GM18909 (cell line): ENCODE measurements at regions not wholly inside any gene's neighbourhood (a gene's known extent, or its start where the extent isn't known, plus 50 kb on each side); places are given as distances from the start of the nearest gene placed in this dataset.
"Not testable (repeated sequence)": the region's sequence is repeated elsewhere in the genome, so short reads cannot be mapped to it uniquely, and the experiment has no call there.

Experiments used
- ATAC-seq: cut with Tn5 transposase; IDR thresholded peaks from one replicate; pipeline ENCODE4 v1.9.1; 2021; ENCODE audit warnings: mild to moderate bottlenecking; ENCODE audit not compliant: unreplicated experiment, poor library complexity

DNA sequence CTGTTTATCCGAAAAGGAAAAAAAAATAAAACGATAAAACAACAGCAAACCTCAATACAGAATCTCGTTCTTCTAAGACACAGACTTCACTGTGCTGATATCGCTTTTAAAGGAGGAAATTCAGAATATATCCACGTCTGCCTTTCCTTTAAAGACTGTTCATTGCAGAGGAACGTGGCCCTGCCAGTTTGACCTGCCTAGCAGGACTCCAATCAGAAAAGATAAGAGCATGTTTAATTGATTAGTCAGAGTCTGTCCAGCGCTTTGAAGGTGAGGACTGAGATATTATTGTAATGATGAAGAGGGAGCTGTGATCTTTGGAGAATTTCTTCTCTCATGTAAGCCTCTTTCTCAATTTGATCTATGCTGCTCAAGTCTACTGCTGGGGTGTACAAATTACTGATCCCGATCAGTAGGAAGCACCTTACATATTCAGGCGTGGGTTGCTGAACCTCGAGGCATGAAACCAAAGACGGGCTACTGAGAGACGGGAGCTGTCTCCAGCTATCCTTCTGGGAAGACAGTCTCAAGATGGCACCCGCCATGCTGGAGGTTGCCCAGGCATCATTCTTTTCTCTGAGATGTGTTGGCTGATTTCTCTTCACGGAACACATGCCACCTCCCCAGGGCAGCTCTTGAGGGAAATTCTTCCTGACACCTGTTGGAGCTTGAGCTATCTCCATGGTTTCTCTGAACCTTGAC, 146.1 kb downstream of the SHOX start:
- ATAC-seq = no peak

DNA sequence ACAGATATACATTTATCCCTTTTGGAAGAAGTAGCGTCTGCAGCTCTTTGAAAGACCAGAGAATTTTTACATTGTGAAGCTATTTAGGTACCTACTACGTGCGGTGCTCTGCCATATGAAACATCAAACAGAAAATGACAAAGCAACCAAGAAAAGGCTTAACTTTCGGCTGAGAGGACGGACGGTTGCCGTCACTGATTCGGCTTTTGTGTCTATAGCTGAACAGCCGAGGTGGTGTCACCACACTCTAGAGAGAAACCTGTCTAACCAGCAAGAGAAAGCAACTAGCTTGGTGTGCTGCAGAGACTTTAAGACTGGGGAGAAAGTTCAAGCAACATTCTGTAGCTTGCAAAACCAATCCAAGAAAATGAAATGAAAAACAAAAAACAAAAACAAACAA, 145.5 kb downstream of the SHOX start:
- no peak for ATAC-seq

DNA sequence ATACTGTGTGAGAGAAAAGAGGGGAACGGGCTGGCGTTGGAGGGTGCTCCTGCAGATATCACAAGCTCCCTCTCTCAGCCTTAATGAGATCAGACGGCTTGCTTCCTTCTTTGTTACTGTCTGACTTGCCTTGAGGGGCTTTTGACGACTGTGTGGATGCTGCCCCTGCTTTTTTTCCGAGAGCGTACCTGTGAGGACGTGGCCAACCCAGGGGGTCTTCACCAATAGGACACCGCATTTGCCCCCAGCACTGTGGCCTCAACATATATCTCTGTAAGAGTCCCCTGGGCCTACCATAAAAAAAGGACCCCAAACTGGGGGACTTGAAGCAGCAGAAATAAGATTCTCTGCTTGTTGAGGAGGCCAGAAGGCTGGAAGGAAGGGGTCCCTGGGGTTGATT, 143.9 kb downstream of the SHOX start:
- no peak for ATAC-seq

DNA sequence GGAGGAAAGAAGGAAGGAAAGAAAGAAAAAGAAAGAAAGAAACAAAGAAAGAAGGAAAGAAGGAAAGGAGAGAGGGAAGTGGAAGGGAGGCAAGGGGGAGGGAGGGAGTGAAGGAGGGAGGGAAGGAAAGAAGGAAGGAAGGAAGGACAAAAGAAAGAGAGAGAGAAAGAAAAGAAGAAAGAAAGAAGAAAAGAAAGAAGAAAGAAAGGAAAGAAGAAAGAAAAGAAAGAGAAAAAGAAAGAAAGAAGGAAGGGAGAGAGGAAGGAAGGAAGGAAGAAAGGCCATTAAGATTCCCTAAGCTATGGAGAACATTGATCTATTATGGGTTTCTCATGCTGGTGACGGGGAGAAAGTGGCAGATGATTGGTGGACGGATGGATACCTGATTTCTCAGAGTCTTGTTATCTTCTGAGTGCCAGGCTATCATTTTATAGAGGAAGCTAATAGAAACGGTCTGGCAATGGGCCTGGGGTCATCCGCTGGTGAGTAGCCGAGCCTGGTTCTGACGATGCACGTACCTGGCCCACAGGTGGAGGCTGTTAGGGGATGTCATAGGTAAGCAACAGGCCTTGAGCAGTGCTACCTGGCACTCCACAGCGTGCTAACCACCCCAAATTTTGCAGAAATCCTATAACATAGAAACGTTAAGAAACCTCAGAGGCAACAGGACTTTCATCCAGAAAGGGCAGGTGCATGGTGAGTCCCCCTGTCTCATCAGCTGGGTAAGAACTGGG, 142.9 kb downstream of the SHOX start:
- no peak for ATAC-seq

DNA sequence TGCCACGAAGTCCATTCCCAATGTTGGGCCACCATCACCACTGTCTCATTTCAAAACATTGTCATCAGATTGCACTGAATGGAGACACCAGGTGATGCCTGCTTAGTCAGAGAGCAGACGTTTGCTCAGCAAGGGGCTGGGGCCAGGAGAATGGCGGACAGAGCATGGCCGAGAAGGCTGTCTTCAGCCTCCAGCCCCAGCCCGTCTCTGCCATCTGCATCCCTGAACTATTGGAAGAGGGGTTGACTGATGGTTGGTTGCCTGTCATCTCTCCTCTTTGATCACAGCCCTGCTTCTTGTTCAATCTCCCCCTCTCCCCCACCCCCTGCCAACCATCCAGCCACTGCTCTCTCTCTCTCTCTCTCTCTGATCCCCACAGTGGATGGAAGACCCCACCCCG, 140.9 kb downstream of the SHOX start:
- no peak for ATAC-seq

DNA sequence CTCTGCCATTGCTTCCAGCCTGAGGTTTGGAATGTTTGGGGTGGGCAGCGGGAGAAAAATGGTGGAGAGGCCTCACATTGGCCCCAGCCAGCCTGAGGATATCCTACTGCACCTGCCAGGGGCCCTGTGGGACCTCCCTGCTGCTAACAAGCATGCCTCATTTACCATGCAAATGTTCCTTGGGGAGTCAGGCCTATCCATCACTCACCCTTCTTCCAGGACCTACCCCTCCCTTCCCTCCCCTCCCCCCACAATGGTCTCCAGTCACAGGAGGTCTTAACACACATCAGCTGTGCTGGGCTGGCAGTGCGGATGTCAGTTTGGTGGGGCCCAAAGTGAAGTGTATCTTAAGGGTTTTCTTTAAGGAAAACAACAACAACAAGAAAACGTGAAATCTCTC, 139.2 kb downstream of the SHOX start:
- ATAC-seq = no peak

DNA sequence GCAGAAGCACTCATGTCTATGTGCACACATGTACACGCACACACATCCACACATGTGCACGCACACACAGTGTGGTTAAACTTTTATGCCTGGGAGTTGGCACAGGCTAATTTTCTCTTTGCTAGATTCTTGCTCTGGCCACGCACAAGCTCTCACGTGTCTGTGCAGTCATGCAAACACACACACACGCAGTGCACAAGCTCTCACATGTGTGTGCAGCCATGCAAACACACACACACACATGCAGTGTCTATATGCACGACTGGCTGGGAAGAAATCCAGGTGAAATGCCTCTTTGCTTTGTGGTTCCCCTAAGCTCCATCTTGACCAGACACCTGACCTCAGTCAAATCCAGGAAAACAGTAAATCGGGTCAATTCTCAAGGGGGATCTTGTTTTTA, 138.0 kb downstream of the SHOX start:
- no peak for ATAC-seq

DNA sequence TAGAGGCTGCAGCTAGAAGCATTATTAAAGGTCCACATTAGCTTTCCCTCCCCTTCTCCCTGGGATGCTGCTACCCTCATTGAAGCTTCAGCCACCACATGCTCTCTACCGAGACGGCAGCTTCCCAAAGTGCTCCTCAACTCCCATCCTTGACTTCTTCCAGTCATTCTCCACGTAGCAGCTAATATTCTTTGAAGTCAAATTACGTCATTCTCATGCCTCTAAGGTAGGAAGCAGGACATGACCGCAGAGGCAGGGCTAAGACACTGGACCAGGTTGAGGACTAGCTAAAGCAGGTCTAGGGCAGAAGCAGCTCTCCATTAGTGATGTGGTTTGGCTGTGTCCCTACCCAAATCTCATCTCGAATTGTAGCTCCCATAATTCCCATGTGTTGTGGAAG, 128.3 kb downstream of the SHOX start:
- no peak for ATAC-seq

DNA sequence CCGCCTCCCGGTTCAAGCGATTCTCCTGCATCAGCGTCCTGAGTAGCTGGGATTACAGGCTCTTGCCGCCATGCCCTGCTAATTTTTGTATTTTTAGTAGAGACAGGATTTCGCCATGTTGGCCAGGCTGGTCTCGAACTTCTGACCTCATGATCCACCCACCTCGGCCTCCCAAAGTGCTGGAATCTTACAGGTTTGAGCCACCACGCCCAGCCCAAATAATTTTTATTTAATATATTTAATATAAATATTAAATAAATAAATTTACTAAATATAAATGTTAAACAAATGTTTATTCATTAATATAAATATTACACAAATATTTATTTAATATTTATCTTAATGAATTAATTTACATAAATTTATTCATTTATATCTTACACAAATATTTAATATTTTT, 120.2 kb downstream of the SHOX start:
- no peak for ATAC-seq

DNA sequence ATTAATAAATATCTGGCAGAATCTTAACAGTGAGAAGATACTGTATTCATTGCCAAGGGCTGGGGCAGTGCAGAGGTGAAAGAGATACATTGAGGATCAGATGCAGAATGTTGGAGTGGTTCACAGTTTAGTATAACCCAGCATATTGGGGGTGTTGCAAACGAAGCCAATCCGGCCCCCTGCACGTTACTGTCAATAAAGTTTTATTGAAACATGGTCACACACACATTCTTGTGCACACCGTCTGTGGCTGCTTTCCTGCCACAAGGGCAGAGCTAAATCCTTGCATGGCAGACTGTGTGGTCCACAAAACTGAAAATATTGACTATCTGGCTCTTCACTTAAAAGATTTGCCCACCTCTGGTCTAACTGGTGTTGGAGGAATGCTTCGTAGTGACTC, 119.7 kb downstream of the SHOX start:
- ATAC-seq = no peak

DNA sequence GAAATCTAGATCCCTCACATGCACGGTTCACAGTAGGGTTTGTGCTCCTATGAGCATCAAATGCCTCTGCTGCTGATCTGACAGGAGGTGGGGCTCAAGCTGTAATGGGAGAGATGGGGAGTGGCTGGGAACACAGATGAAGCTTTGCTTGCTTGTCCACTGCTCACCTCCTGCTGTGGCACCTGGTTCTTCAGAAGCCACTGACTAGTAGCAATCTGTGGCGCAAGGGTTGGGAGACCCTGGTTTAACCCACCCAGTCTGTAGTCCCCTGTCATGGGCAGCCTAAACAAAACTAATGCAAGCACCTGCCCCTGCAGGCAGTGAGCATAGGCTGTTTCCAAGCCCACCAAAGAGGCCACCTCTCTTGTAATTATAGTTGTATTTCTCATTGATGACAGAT, 116.6 kb downstream of the SHOX start:
- no peak for ATAC-seq

DNA sequence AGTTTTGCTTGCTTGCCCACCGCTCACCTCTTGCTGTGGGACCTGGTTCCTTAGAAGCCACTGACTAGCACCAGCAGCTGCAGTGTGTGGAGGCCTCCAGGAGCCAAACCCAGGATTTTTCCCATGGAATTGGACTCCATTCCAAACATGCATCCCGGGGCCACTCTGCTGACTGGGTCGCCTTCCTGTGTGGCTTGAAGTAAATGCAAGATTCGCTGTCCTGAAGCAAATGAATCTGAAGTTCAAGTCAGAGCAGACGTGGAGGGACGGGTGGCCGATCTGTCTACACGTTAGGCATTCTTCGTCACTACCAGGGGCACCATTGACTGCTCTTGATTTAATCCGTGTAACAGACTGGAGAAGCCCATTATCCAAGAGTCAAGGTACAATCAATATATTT, 109.0 kb downstream of the SHOX start:
- ATAC-seq = no peak

DNA sequence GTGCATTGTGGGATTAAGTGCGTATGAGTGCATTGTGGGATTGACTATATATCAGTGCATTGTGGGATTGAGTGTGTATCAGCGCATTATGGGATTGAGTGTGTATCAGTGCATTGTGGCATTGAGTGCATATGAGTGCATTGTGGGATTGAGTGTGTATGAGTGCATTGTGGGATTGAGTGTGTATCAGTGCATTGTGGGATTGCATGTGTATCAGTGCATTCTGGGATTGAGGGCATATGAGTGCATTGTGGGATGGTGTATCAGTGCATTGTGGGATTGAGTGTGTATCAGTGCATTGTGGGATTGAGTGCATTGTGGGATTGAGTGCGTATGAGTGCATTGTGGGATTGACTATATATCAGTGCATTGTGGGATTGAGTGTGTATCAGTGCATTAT, 106.4 kb downstream of the SHOX start:
- not testable (repeated sequence) for ATAC-seq

DNA sequence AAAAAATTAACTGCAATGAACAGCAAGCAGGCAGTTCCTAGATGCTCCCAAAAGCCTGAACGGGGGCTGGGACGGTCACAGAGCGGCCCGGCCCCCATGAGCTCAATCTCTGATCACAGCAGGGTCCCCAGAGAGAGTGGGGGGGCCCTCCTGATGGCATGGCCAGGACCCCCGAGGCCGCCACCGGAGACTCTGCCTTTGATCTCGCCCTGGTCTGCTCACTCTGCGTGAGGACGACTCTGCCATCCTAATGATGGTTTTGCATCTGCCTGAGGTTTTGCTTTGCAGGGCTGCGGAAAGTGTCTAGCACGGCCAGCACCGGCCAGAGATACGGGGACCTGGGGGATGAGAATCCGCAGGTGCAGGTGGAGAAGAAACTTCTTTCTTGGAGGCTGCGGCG, 103.8 kb downstream of the SHOX start:
- no peak for ATAC-seq

DNA sequence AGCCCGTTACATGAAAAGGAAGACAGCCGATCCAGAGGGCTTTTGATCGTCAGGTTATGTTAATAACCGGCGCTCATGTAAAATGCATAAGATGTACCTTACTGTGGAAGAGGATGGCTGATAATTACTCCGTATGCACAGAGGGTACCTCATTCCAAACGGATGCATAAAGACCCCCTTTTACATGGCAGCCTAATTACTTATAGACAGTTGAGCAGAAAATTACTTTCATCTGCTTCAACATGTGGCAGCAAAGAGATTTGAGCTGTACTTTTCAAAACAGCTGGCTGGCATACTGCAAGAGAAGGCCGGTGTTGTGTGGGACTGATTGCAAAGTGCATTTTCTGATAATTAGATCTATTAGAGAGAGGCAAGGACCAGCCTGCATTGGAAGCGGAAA, 103.4 kb downstream of the SHOX start:
- ATAC-seq = no peak

DNA sequence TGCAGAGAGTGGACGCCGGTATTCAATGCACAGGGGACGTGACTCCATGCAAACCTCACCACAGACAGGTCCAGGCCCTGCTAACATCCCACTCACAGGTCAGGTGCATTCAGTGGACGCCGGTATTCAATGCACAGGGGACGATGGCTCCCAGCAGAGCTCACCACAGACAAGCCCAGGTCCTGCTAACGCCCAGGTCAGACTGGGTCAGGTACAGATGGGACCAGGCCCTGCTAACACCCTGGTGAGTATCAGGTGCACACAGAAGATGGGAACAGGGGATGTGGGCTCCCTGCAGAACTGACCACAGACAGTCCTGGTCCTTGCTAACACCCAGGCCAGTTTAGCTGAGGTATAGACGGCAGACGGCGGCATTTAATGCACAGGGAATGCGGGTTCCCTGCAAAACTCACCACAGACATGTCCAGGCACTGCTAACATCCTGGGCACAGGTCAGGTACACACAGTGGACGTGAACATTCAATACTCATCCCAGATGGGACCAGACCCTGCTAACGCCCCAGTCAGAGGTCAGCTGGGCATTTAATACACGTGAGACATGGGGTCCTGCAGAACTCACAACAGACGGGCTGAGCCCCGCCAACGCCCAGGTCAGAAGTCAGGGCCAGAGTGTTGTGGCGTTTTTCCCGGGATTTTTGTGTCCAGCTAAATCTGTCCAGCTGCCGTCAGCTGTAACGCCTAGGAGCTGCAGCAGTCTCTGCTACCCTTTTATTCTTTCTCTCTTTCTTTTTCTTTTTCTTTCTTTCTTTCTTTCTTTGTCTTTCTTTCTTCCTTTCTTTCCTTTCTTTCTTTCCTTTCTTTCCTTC, 99.2 kb downstream of the SHOX start:
- no peak for ATAC-seq

DNA sequence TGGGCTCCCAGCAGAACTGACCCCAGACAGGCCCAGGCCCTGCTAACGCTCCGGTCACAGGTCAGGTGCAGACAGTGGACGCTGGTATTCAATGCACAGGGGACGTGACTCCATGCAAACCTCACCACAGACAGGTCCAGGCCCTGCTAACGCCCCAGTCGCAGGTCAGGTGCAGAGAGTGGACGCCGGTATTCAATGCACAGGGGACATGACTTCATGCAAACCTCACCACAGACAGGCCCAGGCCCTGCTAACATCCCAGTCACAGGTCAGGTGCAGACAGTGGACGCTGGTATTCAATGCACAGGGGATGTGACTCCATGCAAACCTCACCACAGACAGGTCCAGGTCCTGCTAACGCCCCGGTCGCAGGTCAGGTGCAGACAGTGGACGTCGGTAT, 98.5 kb downstream of the SHOX start:
- not testable (repeated sequence) for ATAC-seq

DNA sequence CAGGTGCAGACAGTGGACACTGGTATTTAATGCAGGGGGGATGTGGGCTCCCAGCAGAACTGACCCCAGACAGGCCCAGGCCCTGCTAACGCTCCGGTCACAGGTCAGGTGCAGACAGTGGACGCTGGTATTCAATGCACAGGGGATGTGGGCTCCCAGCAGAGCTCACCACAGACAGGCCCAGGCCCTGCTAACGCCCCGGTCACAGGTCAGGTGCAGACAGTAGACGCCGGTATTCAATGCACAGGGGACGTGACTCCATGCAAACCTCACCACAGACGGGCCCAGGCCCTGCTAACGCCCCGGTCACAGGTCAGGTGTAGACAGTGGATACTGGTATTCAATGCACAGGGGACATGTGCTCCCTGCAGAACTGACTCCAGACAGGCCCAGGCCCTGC, 98.0 kb downstream of the SHOX start:
- not testable (repeated sequence) for ATAC-seq

DNA sequence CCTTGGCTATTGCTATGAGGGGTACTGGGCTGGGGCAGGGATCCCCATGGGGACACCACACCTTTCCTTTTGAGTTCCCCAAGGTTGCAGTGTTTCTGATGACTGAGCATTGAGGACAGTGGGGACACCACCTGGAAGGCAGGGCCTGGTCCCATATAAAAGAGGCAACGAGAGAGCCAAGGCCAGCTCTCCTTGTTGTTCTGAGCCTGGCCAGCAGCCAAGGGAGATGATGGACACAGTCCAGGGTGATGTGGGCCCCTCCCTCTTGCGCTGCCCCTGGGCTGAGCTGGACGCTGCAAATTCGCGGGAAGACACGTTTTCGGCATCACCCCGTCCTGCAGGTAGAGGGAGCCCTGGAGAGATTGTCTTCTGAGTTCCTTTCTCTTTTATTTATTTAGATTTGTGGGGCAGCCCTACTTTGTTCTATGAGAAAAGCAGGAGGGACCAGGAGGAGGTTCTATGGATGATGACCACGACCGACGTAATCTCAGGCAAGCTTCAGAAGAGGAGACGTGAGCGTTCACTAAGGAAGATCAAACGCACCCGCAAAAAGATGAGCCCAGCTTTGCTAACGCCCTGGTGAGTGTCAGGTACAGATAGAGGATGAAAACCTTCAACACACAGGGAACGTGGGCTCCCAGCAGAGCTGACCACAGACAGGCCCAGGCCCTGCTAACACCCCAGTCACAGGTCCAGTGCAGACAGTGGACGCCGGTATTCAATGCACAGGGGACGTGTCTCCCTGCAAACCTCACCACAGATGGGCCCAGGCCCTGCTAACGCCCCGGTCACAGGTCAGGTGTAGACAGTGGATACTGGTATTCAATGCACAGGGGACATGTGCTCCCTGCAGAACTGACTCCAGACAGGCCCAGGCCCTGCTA, 97.4 kb downstream of the SHOX start:
- no peak for ATAC-seq

DNA sequence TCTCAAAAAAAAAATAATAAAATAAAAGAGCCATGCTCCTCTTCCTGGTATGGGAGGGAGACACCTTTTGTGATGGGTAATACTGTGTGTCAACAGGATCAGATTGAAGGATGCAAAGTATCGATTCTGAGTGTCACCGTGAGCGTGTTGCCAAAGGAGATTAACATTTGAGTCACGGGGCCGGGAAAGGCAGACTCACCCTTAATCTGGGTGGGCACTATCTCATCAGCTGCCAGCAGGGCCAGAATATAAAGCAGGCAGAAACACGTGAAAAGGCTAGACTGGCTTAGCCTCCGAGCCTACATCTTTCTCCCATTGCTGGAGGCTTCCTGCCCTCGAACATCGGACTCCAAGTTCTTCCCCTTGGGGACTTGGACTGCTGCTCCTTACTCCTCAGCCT, 95.4 kb downstream of the SHOX start:
- ATAC-seq = no peak
